Activated CD8-positive, alpha-beta memory T cell treated with anti-CD3 and anti-CD28 coated beads, Interleukin-2, amount 10 ng/mL, durations not matched to agents 7 days and 5 days (primary cell): ENCODE measurements at regions not wholly inside any gene's neighbourhood (a gene's known extent, or its start where the extent isn't known, plus 50 kb on each side); places are given as distances from the start of the nearest gene placed in this dataset.

Experiments
- ATAC-seq: fragments of 150-1000 bp; cut with Tn5 transposase; one replicate; pipeline ENCODE4 v1.10.0; 2021; ENCODE audit warnings: moderate library complexity
- CTCF ChIA-PET: fragments of 350-600 bp; sonication (Branson Sonifier 250); formaldehyde crosslinking; loops from one replicate; lab custom pipeline; 2021; ENCODE audit warnings: antibody characterized with exemption; lab: Charles Lee
- DNase-seq: peaks from one replicate; pipeline ENCODE4 v3.0.0-alpha.2; 2020
- H3K27ac Mint-ChIP-seq: one replicate; pipeline ENCODE4 v1.8.0; 2021; ENCODE audit warnings: mild to moderate bottlenecking, mixed read lengths
- H3K27me3 Mint-ChIP-seq: one replicate; pipeline ENCODE4 v1.8.0; 2021; ENCODE audit warnings: mixed read lengths
- H3K36me3 Mint-ChIP-seq: one replicate; pipeline ENCODE4 v1.8.0; 2021; ENCODE audit warnings: mild to moderate bottlenecking, mixed read lengths
- H3K4me1 Mint-ChIP-seq: one replicate; pipeline ENCODE4 v1.8.0; 2021; ENCODE audit warnings: mixed read lengths
- H3K4me3 Mint-ChIP-seq: one replicate; pipeline ENCODE4 v1.8.0; 2021; ENCODE audit warnings: mild to moderate bottlenecking, moderate library complexity, mixed read lengths
- H3K9me3 Mint-ChIP-seq: one replicate; pipeline ENCODE4 v1.8.0; 2022; ENCODE audit warnings: low read depth, mixed read lengths

DNA sequence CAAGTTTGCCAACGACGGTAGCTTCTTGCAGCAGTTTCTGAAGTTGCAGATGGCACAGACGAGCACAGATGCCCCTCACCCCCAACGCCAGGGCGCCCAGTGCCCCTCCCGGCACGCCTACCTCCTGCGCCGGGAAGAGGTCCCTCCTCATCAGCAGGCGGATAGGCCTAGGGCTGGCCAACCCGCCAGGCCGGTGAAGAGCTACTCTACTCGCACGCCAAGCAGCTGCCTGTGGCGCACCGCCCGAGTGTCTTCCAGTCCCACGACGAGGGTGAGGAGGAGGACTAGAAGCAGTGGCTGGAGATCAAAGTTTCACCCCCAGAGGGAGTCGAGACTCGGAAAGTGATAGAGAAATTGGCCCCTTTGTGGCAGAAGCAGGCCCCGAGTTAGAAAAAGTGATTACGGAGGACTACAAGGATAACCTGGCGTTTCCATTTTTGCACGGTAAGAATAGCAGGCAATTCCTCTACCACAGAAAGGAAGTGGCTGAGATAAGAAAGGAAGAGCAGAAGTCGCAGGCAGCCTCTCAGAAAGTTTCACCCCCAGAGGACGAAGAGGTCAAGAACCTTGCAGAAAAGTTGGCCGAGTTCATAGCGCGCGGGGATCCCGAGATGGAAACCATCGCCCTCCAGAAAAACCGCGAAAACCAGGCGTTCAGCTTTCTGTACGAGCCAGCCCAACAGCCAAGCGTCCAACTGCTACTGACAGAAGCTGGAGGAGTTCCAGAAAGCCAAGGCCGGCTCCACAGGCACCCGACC lies 170.4 kb downstream of the HINT1 start:
- DNase-seq = no peak
- no peak for ATAC-seq
- Mint-ChIP-seq H3K9me3 (no peaks in the 10 kb centered on the region), H3K36me3 (no peaks in the 10 kb centered on the region), H3K27me3 (no peaks in the 10 kb centered on the region), H3K4me3 (no peak overlapping the region), H3K4me1 (no peaks in the 10 kb centered on the region), H3K27ac (no peak overlapping the region)
- CTCF ChIA-PET = no interaction called here

DNA sequence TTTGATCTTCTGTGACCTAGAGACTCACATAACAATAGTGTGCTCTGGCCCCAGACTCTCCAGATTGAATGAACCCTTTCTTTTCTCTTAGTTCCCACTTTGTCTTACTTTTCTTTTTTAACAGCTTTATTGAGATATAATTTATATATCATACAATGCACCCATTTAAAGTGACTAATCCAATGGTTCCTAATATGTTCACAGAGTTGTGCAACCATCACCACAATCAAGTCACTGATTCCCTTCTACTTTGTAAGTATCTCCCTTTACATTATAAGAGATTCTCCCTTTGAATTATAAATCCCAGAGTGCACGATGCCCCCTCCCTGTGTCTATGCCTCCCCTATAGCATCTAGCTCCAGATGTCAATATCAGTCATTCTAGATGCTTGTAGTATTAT lies 172.4 kb downstream of the HINT1 start:
- H3K27ac Mint-ChIP-seq = no peak overlapping the region
- no peaks in the 10 kb centered on the region for H3K36me3 Mint-ChIP-seq
- H3K27me3 Mint-ChIP-seq = no peaks in the 10 kb centered on the region
- no peaks in the 10 kb centered on the region for H3K9me3 Mint-ChIP-seq
- CTCF ChIA-PET = interaction anchor here (1.5 kb wide), 1 partner anchor 13 kb away, joined by 3 read pairs; no protein-coding TSS in a partner anchor
- H3K4me3 Mint-ChIP-seq = no peak overlapping the region
- DNase-seq (no peak), ATAC-seq (no peak)
- no peaks in the 10 kb centered on the region for H3K4me1 Mint-ChIP-seq

DNA sequence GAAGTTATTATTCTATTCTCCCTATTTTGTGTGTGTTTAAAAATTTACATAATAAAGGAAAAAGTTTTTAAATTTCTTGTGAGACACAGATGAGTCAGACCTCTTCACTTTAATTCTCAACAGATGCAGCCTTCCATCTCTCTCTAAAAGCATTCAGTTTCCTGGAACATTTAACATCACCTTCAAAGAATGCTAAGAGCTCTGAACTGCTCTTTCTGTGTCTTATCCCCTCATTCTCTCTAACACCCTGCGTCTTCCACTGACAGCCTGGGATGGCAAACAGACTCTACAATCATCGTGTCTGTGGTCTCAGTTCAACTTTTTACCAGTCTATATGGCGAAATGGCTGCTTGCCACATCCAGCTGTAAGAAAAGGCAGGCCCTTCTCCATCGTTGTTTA lies 173.0 kb downstream of the HINT1 start:
- H3K27ac Mint-ChIP-seq = no peak overlapping the region
- DNase-seq = no peak
- CTCF ChIA-PET = interaction anchor here (1.5 kb wide), 1 partner anchor 14 kb away, joined by 3 read pairs; no protein-coding TSS in a partner anchor
- no peaks in the 10 kb centered on the region for H3K4me1 Mint-ChIP-seq
- no peaks in the 10 kb centered on the region for H3K27me3 Mint-ChIP-seq
- ATAC-seq = no peak
- H3K9me3 Mint-ChIP-seq = no peaks in the 10 kb centered on the region
- H3K36me3 Mint-ChIP-seq = no peaks in the 10 kb centered on the region
- H3K4me3 Mint-ChIP-seq = no peak overlapping the region

DNA sequence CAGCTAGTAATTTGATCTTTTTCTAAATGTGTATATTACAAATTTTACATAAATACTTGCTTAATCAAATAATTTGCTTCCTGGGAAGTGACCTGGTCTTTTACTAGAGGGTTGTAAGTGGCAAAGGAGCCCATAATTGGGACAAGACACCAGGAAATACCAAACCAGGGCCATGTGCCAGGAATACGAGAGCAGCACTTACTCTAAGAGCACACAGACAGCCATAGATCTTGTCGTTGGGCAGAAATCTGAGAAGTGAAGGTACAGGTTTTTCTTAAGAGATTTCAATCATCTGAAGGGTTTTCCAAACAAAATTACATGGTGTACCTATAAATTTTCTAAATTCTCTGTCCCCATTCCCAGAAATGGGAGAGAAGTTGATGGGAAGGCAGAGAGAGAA lies 179.3 kb downstream of the HINT1 start:
- Mint-ChIP-seq H3K9me3 (no peaks in the 10 kb centered on the region), H3K27ac (no peak overlapping the region), H3K27me3 (peaks cover 2% of the 10 kb centered on the region), H3K4me1 (no peaks in the 10 kb centered on the region), H3K36me3 (no peaks in the 10 kb centered on the region), H3K4me3 (no peak overlapping the region)
- no peak for DNase-seq
- CTCF ChIA-PET = no interaction called here
- no peak for ATAC-seq

DNA sequence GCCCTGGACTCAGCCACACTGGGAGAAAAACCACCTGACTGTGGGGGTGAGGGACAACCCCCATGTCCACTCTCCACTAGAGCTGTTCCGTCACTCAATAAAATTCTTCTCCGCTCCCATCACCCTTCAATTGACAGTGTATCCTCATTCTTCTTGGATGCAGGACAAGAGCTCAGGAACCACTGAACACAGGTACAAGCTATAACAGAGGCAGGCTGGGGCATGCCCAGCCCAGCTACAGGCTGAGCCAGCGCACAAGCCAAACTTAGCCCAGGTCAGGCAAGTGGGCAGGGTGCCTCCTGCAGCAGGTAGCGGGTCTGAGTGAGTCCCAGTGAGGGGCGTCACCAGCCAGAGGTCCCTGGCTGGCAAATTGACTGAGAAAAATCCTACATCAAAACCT lies 183.4 kb downstream of the HINT1 start:
- DNase-seq (no peak), ATAC-seq (no peak)
- H3K36me3 Mint-ChIP-seq = no peaks in the 10 kb centered on the region
- CTCF ChIA-PET = no interaction called here
- peaks cover 2% of the 10 kb centered on the region for H3K27me3 Mint-ChIP-seq
- H3K4me3 Mint-ChIP-seq = no peak overlapping the region
- H3K27ac Mint-ChIP-seq = no peak overlapping the region
- H3K4me1 Mint-ChIP-seq = no peaks in the 10 kb centered on the region
- no peaks in the 10 kb centered on the region for H3K9me3 Mint-ChIP-seq

DNA sequence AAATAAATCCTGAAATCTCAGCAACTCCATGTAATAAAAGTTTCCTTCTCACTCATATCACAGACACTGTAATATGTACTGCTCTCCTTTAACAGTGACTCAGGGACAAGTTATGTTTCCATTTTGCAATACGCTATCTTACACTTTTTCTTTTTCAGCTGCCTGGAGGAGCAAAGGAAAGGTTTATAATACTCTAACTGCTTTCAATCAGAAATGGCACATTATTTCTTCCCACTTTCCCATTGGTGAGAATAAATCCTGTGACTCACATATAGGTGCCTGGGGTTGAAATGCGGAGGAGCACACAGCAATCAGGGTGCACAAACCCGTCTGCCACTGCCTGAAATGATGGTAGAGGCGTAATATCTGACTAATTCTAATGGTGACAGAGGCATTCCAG lies 186.6 kb downstream of the HINT1 start:
- Mint-ChIP-seq H3K27me3 (peaks cover 7% of the 10 kb centered on the region), H3K27ac (no peak overlapping the region), H3K4me1 (no peaks in the 10 kb centered on the region), H3K36me3 (no peaks in the 10 kb centered on the region), H3K9me3 (no peaks in the 10 kb centered on the region), H3K4me3 (no peak overlapping the region)
- DNase-seq (no peak), ATAC-seq (no peak)
- CTCF ChIA-PET = no interaction called here

DNA sequence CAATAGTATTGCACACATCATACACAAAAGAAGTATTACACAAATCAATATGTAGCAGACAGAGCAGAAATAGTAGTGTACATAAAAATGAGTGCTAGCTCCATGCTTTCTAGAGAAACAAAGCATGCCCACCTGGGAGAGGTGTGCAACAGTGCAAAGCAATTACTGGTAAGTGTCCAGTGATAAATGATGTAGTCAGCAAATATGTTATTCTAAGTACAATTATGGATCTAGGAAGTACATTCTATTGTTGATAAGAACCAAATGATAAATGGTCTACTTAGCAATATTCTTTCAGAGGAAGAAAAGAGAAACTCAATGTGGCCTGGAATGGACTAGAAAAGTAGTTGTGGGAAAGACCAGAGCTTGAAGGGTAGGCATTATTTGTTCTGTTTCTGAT lies 188.6 kb downstream of the HINT1 start:
- no peak for ATAC-seq
- Mint-ChIP-seq H3K27me3 (peaks cover 7% of the 10 kb centered on the region), H3K9me3 (no peaks in the 10 kb centered on the region), H3K4me3 (no peak overlapping the region), H3K4me1 (no peaks in the 10 kb centered on the region), H3K36me3 (no peaks in the 10 kb centered on the region), H3K27ac (no peak overlapping the region)
- no peak for DNase-seq
- CTCF ChIA-PET = no interaction called here

DNA sequence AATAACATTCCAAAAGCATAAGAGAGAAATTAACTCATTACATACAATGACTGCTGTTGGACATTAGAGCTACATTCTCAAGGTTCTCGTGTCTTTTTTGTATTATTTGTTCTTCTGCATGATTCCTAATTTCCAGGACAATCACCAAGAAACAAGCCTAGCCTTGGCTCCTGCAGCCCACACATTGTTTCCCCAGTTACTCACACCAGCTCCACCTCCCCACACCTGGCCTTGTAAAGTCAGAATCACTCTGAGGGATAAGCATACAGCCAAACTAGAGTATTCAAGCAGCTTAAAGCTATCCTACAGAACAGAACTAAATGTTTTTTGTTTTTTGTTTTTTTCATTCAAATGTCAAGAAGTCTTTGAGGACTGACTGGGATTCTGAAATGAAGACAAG lies 189.2 kb downstream of the HINT1 start:
- no peak for ATAC-seq
- CTCF ChIA-PET = no interaction called here
- no peak for DNase-seq
- H3K4me3 Mint-ChIP-seq = no peak overlapping the region
- no peak overlapping the region for H3K27ac Mint-ChIP-seq
- H3K36me3 Mint-ChIP-seq = no peaks in the 10 kb centered on the region
- no peaks in the 10 kb centered on the region for H3K9me3 Mint-ChIP-seq
- H3K4me1 Mint-ChIP-seq = no peaks in the 10 kb centered on the region
- H3K27me3 Mint-ChIP-seq = peaks cover 7% of the 10 kb centered on the region

DNA sequence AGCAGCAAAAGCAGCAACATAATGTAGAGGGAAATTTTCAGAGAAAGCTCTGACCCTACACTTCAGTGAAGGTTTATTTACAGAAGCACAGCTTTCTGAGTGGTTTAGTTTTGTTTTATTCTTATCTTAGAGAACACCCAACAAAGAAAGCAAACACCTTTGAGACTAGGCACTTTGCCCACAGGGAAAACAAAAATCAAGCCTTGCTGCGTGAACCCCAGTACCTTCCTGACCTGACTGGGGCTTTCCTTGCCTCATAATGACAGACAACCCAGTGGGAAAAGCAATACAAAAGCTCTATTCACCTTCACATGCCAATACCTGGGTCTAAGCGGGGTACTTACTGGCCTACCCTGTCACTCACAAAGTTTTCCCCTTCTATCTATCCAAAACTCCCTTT lies 189.8 kb downstream of the HINT1 start:
- Mint-ChIP-seq H3K4me3 (no peak overlapping the region), H3K27ac (no peak overlapping the region), H3K36me3 (no peaks in the 10 kb centered on the region), H3K9me3 (no peaks in the 10 kb centered on the region), H3K27me3 (peaks cover 7% of the 10 kb centered on the region), H3K4me1 (no peaks in the 10 kb centered on the region)
- CTCF ChIA-PET = no interaction called here
- DNase-seq (no peak), ATAC-seq (no peak)

DNA sequence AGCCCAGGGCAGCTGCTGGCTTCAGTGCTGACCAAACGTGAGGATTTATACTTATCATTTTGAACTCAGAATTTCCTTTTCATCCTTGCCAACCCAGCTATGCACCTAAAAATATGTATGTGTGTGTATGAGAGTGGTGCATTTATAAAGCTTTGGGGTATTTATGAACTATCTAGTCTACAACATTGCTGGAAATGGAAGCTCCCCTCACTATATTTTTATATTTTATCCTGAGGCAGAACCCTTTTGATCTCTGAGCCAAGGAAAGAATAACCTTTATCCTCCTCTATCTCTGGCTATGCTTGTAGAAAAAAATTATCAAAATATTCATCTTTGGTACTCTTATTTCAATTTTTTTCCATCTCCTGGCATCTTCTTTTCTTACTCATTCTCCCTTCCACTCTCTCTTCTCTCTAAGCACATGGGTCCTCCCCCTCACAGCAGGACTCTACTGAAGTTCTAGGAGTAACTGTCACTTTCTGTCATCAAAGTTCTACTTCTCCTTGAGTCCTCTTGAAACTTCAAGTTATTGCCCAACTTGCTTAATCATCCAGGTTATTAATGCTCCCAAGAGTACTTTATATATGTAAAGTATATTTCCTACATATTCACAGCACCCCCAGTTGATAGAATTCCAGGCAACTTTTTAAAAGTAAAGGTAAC lies 190.9 kb downstream of the HINT1 start:
- no peak for ATAC-seq
- CTCF ChIA-PET = no interaction called here
- no peaks in the 10 kb centered on the region for H3K9me3 Mint-ChIP-seq

DNA sequence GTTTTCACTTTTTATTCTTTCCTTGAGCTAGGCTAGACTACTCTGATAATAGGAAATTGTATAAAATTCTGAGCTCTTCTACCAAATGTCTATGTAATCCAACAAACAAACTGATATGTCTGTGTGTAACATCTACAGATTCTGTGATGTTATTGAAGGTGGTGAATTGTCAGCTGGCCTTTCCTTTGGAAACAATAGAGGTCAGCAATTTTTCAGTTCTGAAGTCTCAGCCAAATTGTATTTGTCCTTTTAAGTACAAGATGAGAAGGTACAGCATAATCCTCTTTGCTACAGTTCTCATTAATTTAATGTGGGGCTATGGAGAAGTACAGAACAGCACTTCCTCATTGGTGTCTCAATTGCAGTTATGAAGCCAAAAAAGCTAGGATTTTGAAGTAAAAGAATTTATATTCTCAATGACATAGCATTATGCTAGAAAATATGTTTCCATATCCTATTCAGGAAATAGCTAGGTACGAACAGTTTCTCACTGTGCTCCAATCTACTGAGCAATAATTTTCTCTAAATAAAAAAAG lies 198.0 kb downstream of the HINT1 start:
- no peak for ATAC-seq
- H3K4me3 Mint-ChIP-seq = no peak overlapping the region
- CTCF ChIA-PET = no interaction called here
- H3K9me3 Mint-ChIP-seq = peaks cover 6% of the 10 kb centered on the region
- H3K27ac Mint-ChIP-seq = no peak overlapping the region
- no peaks in the 10 kb centered on the region for H3K27me3 Mint-ChIP-seq
- H3K36me3 Mint-ChIP-seq = no peaks in the 10 kb centered on the region
- no peak for DNase-seq
- no peaks in the 10 kb centered on the region for H3K4me1 Mint-ChIP-seq

More for the DNA sequence above, 190.9 kb downstream of the HINT1 start:
- H3K36me3 Mint-ChIP-seq = no peaks in the 10 kb centered on the region
- H3K4me3 Mint-ChIP-seq = no peak overlapping the region
- H3K4me1 Mint-ChIP-seq = no peaks in the 10 kb centered on the region
- DNase-seq = no peak
- H3K27ac Mint-ChIP-seq = no peak overlapping the region
- peaks cover 7% of the 10 kb centered on the region for H3K27me3 Mint-ChIP-seq

DNA sequence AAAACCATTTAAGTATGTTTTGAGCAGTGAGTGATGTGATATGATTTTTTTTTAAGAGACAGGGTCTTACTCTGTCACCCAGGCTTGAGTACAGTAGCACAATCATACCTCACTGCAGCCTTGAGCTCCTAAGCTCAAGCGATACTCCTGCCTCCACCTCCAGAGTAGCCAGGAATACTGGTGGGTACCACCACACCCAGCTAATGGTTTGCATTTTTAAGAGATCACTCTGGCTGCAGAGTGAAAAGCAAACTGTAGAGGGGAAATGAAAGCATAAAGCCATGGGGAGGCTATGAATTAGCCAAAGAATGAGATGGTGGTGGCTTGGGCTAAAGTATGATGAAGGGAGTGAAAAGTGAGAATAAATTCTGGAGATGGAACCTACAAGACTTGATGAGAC lies 199.1 kb downstream of the HINT1 start:
- DNase-seq = no peak
- no peak for ATAC-seq
- CTCF ChIA-PET = no interaction called here
- no peak overlapping the region for H3K27ac Mint-ChIP-seq
- H3K36me3 Mint-ChIP-seq = no peaks in the 10 kb centered on the region
- no peaks in the 10 kb centered on the region for H3K27me3 Mint-ChIP-seq
- no peaks in the 10 kb centered on the region for H3K4me1 Mint-ChIP-seq
- peaks cover 6% of the 10 kb centered on the region for H3K9me3 Mint-ChIP-seq
- H3K4me3 Mint-ChIP-seq = no peak overlapping the region

DNA sequence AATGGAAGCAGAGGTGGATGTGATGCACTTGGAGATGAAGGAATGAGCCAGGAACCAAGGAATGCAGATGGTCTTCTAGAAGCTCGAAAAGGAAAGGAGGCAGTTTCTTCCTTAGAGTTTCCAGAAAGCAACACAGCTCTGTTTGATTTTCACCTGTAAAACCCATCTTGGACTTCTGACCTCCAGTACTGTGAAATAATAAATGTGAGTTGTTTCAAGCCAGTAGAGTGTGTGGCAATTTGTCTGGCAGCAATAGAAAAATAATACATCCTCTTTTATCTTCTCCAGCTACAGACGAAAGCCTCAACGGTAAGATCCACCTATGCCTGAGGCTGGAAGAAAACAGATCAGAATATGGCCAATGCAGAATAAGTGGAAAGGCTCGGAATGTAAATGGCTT lies 199.7 kb downstream of the HINT1 start:
- Mint-ChIP-seq H3K4me3 (no peak overlapping the region), H3K27ac (no peak overlapping the region), H3K4me1 (no peaks in the 10 kb centered on the region), H3K36me3 (no peaks in the 10 kb centered on the region), H3K9me3 (peaks cover 6% of the 10 kb centered on the region), H3K27me3 (no peaks in the 10 kb centered on the region)
- no peak for DNase-seq
- no peak for ATAC-seq
- CTCF ChIA-PET = no interaction called here
